Tibial artery (tissue), 4 donors: ENCODE measurements at regions not wholly inside any gene's neighbourhood (a gene's known extent, or its start where the extent isn't known, plus 50 kb on each side); places are given as distances from the start of the nearest gene placed in this dataset.

Experiments used
- DNase-seq, 2 donors: peaks; one replicate each; pipeline ENCODE4 v3.0.0-alpha.2; 2019
- H3K27ac ChIP-seq, 2 donors: fragments of 200-600 bp; sonication (generic) in 1 of 2; 1 replicate in 1 of 2; 2 replicates in 1 of 2; pipeline ENCODE4 v1.5.1; 2018 to 2019; ENCODE audit warnings: mild to moderate bottlenecking in 1 of 2
- H3K27me3 ChIP-seq, 2 donors: fragments of 200-600 bp; sonication (generic) in 1 of 2; one replicate each; pipeline versions ENCODE4 v1.5.1 to v1.6.0; 2016 to 2019
- H3K36me3 ChIP-seq, 3 donors: fragments of 200-600 bp; sonication (generic) in 2 of 3; one replicate each; pipeline ENCODE4 v1.5.1; 2016 to 2019; ENCODE audit warnings: mild to moderate bottlenecking in 2 of 3
- H3K4me1 ChIP-seq, 4 donors: fragments of 200-600 bp; sonication (generic) in 2 of 4; 1 replicate in 3 of 4; 2 replicates in 1 of 4; pipeline ENCODE4 v1.5.1; 2016 to 2019
- H3K4me3 ChIP-seq, 2 donors: fragments of 200-600 bp; sonication (generic) in 1 of 2; 1 replicate in 1 of 2; 2 replicates in 1 of 2; pipeline ENCODE4 v1.5.1; 2018 to 2019; ENCODE audit warnings: mild to moderate bottlenecking in 2 of 2
- H3K9me3 ChIP-seq, 3 donors: fragments of 200-600 bp; sonication (generic) in 1 of 3; one replicate each; pipeline ENCODE4 v1.5.1; 2016 to 2019
- CTCF ChIP-seq, 2 experiments: fragments of 200-600 bp in 1 of 2; fragments of 450-650 bp in 1 of 2; IDR thresholded peaks; one replicate each; pipeline ENCODE4 v1.5.1; 2017 to 2019; ENCODE audit warnings: antibody characterized with exemption in 2 of 2, mild to moderate bottlenecking in 1 of 2, moderate library complexity in 1 of 2
- intact Hi-C: fragments of 100-400 bp; cut with DNase I; formaldehyde crosslinking; loops from one replicate; pipeline ENCODE4 v1.15.0; 2023; ENCODE audit warnings: low total_unique reads

GRCh38 chr13:34638897-34639296, 303.2 kb upstream of the NBEA start:
- no peaks in the 10 kb centered on the region for H3K4me1 ChIP-seq
- TF ChIP-seq CTCF (IDR thresholded peaks at IDR 0.05): no peak
- H3K4me3 ChIP-seq: no peak overlapping the region
- DNase-seq: no peak
- H3K27ac ChIP-seq: no peak overlapping the region
- H3K9me3 ChIP-seq: no peaks in the 10 kb centered on the region
- H3K27me3 ChIP-seq: no peaks in the 10 kb centered on the region
- no peaks in the 10 kb centered on the region for H3K36me3 ChIP-seq
- intact Hi-C loops: no loop called here

GRCh38 chr13:34640179-34640992, 301.7 kb upstream of the NBEA start:
- intact Hi-C loops: no loop called here
- H3K27ac ChIP-seq: no peak overlapping the region
- DNase-seq: no peak
- H3K9me3 ChIP-seq: no peaks in the 10 kb centered on the region
- H3K4me3 ChIP-seq: no peak overlapping the region
- no peaks in the 10 kb centered on the region for H3K36me3 ChIP-seq
- no peaks in the 10 kb centered on the region for H3K4me1 ChIP-seq
- H3K27me3 ChIP-seq: no peaks in the 10 kb centered on the region
- no peak for TF ChIP-seq CTCF (IDR thresholded peaks at IDR 0.05)

GRCh38 chr13:34640993-34641330, 301.1 kb upstream of the NBEA start:
- Histone ChIP-seq H3K27ac (no peak overlapping the region), H3K9me3 (no peaks in the 10 kb centered on the region), H3K27me3 (no peaks in the 10 kb centered on the region), H3K36me3 (no peaks in the 10 kb centered on the region), H3K4me3 (no peak overlapping the region), H3K4me1 (no peaks in the 10 kb centered on the region)
- DNase-seq: no peak
- intact Hi-C loops: no loop called here
- TF ChIP-seq CTCF (IDR thresholded peaks at IDR 0.05): no peak

- H3K4me3 ChIP-seq: no peak overlapping the region
- no peaks in the 10 kb centered on the region for H3K4me1 ChIP-seq
- H3K9me3 ChIP-seq: no peaks in the 10 kb centered on the region
- H3K27me3 ChIP-seq: no peaks in the 10 kb centered on the region
- intact Hi-C loops: no loop called here
- no peak for DNase-seq
- no peak for TF ChIP-seq CTCF (IDR thresholded peaks at IDR 0.05)
- no peak overlapping the region for H3K27ac ChIP-seq
- H3K36me3 ChIP-seq: no peaks in the 10 kb centered on the region
These were observed 294.5 kb upstream of the NBEA start for GRCh38 chr13:34647379-34648150.

- no peaks in the 10 kb centered on the region for H3K9me3 ChIP-seq
- no peaks in the 10 kb centered on the region for H3K27me3 ChIP-seq
- no peak for DNase-seq
- H3K4me1 ChIP-seq: no peaks in the 10 kb centered on the region
- H3K36me3 ChIP-seq: no peaks in the 10 kb centered on the region
- H3K4me3 ChIP-seq: no peak overlapping the region
- H3K27ac ChIP-seq: no peak overlapping the region
- intact Hi-C loops: no loop called here
- TF ChIP-seq CTCF (IDR thresholded peaks at IDR 0.05): no peak
These were observed 287.9 kb upstream of the NBEA start for GRCh38 chr13:34654203-34654602.
